NCI-H82 treated with DMSO at 0.1 percent for 48 hours (cell line): ENCODE measurements at regions not wholly inside any gene's neighbourhood (a gene's known extent, or its start where the extent isn't known, plus 50 kb on each side); places are given as distances from the start of the nearest gene placed in this dataset.
A peak's percentile ranks its signal among the peaks of the same experiment; 100 is the strongest.

Source experiments
- DNase-seq: peaks from one replicate; lab custom pipeline; 2025; ENCODE audit not compliant: unreplicated experiment; lab: John Stamatoyannopoulos, UW

DNA sequence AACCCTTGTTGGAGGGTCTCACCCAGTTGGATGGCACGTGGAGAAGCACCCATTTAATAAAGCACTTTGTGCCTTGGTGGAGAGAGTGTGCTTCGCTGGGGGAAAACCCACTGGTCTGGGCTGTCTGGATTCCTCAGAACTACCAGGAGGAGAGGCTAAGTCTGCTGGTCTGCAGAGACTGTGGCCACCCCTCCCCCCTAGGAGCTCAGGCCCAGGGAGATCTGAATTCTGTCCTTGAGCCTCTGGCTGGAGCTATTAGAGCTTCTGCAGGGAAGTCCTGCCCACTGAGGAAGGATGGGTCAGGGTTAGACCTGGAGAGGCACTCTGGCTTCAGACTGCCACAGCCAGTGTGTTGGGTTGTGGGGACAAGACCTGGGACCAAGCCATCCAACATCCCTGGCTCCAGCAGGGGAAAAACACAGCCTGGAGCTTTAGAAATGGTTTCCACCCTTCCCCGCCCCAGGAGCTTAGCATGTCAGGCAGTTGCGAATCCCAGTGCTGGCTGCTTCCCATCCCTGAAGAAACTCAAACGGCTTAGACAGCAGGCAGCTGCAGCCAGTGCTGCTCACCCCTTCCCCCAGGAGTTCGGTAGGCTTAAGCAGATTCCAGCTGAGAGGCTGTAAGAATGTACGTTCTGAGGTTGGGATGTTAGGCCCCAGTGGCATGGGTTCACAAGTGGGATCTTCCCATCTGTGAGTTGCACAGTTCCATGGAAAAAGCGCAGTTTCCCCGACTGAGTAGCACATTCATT, 288.3 kb downstream of the TGFB2 start:
- peak; percentile 5 for DNase-seq

DNA sequence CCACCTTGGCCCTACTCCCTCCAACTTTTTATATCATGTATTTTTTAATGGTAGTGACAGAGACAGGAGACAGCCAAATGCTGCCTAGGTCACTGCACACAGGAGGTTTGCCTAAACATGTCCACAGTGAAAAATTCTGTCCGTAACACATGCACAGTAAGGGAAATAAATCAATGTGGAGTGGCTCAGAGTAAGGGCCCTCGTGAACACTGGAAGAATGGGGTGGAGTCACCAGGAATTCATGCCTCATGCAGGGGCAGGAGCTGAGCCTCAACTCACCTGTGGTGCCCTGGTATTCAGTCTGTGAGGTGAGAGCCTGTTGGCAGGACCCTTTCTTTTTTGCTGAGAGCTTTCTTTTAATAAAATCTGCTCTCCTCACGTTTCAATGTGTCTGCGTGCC, 289.1 kb downstream of the TGFB2 start:
- DNase-seq, result no peak

DNA sequence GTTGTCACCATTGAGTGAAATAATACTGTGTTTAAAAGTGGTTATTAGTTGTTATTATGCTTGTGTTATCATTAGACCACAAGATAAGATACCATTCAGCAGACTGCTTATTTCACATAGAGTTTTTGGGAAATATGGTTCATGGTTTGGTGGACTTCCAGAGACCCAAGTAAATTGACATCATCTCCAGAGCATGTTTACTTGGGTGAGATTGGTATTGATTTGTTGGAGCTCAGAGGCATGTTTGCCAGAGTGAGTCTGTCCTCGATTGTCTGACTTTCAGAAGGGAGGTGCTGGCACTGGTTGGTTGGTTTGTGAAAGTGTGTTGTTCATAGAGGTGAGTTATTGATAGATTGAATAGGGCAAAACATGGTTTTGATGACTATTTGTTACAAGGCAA, 291.4 kb downstream of the TGFB2 start:
- no peak for DNase-seq

DNA sequence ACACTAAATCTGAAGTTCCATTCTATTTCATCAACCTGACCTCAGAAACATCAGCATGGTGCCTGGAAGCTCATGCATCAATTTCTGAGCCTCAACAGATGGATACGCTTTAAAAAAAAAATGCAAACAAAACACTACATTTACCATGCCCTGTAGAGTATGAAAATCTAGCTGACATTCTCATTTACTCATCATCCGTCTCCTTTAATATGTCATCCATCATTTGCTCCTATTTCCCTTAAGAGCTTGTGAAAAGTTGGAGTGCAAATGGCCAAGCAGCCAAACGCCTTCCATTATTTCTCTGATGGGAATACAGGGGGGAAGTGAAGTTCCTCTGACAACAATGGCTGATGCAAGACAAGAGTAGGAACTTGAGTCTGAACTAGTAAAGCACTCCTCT, 295.0 kb downstream of the TGFB2 start:
- no peak for DNase-seq

DNA sequence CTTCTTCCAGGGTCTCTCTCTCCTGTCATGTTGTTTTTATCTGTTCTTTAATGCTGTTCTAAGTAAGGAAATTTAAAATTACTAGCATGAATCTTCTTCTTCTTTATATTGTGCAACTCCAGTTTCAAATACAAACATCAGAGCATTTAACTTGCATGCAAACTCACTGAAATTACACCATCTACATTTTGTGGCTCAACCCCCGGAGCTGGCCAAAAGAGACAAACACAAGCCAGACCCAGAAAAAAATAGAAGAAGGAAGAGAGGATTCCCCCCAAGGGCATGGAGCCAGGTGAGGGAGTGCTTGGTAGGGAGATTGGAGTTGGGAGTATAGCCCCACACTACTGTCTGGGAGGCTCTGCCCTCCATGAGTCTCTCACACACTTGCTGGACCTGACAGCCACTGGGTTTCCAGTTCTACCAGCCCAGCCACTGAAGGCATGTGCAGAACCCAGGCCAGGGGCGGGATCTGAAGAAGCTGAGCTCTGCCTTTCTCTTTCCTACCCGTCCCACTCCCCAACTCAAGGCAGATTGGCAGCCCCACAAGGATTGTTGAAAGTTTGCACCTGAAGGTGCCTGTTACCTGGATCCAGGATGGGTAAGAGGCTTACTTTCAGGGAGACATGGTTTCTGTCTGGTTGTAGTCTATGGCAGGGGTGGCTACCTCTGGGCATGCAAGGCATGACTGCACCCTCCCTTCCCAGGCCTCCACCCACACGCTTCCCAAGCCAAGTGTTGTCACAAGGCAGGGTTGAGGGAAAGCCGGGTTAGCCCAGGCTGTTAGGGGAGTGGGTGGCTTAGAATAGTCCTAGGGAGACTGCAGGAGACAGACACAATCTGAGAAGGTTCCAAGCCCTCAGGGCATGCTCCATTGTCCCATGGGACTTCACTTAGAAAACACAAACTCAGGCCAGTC, 297.2 kb downstream of the TGFB2 start:
- DNase-seq, result no peak

DNA sequence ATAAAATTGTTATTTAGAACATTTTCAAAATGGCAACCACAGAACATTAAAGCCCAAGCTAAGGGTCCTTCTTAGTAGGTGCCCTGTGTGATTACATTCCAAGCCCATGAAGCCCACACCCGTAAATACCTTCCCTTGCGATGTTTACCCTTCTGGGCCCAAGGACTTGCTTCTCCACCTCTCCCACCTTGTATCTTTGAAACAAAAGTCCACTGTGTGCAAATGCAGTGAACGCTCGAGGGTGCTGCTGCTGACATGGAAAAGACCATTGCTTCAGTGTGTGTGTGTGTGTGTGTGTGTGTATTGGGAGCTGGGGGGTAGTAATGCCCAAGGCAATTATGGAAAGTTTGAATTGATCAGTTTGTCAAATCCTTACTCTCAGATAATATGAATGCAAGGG, 298.1 kb downstream of the TGFB2 start:
- DNase-seq, result no peak

DNA sequence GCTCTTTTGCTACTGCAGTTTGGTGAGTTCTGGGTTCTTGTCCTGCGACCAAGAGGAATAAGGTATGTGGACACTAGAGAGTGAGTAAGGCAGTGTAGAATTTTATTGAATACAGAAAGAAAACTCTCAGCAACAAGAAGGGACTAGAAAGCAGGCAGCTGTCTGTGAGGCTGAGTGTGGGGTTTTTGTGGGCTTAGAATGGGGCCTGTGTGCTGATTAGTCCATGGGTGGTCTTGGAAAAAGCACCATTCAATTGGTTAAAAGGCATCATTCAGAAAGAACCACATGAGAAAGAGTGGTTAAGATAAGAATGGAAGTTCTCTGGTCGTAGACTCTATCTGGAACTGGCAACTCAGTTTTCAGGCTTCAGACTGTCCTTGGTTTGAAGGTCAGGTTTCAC, 298.8 kb downstream of the TGFB2 start:
- no peak for DNase-seq

DNA sequence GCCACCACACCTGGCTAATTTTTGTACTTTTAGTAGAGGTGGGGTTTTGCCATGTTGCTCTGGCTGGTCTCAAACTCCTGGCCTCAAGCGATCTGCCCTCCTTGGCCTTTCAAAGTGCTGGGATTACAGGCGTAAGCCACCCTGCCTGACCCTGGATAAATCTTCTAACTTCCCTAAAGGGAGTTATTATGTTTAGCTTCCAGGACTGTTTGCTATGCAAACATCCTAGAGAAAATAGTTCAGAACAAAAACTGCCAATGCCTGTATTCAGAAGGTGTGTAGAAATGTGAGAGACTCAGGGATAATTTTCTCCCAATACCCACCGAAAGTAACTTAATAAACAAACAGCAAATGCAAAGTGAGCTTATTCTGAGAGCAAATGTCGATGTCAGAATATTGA, 301.2 kb downstream of the TGFB2 start:
- no peak for DNase-seq

DNA sequence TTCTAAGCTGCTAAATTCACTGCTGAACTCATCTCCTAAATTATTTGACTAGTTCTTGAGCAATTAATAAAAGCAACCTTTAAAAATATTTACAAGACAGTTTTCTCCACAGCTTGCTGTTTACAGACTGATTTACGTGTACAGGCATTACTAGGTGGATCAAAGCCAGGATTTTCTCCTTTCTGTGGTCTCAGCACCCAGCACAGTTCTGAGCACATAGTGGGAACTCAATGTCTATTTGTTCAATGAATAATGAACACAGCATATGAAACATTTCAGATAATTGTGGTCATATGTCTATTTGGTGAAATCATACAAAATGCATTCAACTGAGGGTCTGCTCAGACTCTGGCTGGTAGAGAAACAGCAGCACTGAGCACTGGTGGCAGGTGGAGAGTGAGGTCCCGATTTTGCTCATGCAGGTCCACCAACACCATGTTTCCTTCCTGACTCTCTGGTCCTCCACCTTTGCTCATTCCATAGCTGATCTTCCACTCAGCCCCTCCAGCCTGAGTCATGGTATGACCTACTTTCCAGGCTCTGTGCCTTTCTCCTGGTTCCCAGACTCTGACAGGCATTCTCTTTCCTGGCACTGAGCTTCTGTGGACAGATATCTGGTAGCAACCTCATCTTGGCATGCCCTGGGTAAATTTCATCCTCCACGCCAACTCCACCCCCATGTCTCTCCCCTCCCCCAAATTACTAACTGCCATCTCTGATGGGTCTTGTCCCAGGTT, 311.3 kb downstream of the TGFB2 start:
- no peak for DNase-seq

DNA sequence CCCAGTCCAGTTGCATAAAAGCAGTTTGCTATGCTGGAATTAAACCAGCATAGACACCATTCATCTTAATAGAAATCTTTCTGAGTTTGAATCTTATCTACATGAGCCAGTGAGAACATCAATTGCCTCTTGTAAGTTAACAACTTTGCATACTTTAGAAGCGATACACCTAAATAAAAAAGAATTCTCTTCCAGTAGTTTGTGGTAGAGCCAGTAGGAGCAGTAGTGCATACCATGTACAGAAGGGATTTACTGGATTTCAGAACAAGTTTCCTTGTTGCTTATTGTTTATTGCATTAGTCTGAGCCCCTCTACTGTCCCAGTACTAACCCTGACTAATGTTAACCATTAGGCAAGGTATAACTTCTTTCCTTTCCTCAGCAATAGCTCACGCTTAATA, 313.1 kb downstream of the TGFB2 start:
- no peak for DNase-seq

DNA sequence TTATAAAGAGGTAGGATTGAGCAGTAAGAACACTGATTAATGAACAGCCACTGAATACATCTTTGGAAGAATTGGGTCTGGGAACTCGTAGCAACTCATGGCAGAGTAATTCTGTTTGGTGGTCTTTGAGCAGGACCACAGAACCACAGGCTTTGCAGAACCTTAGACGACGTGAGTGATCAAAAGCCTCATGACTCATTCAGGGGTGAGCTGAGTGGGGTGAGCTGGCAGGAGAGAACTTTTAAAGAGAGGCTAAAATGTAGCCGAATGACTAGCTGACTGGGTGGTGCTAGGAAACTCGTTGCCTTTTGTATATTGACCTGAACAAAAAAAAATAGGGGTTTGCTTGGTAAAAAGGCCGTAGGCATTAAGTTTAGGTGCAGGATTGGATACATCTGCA, 313.8 kb downstream of the TGFB2 start:
- DNase-seq, result no peak

DNA sequence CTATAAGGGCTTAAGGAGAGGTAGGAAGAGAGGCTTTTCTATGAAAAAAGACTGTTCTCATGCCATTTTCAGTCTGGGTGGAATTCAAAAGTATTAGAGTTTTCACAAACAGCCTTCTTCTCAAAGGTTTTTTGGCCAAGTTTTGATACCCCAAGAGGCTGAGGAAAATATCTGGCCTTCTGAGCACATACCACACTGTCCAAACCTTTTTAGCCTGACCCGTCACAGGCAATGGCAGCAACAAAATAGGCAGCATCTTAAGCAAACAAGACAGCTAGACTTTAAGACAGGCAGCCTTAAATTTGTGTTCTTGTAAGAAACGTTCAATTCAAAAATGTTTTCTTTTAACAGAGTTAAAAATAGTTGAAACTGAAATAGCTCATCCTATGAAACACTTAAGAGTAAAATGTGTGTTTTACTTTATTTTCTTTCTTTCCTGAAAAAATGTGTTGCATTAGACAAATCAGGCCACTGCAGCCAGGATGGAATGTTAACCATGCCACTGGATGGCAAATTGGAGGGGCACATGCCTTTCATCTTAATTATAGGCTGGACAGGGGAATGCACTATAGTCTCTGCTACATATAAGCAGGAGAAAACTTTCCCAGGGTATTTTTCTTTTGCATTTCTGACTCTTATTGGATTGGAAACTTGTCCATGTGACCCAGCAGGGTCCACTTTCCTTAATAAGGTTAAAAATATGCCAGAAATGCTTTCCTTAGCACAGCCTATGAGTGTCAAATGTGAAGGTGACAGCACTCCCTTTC, 315.0 kb downstream of the TGFB2 start:
- DNase-seq, result no peak

DNA sequence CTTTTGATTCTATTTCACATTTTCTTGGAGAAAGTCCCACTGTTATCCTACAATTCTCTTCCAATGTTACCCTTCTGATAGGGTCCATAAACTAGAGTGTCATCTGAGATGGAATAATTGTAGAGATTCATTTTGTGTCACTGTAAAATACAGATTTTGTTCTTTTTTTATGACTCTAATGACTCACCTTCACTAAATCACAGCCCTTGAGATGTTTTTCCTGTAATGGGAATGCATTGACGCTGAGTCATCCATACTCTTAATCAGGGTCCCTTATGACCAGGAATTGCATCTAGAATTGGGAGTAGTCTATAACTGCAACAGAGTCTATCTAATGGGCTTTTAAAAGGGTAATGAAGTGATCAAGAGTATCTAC, 315.5 kb downstream of the TGFB2 start:
- DNase-seq, result no peak

DNA sequence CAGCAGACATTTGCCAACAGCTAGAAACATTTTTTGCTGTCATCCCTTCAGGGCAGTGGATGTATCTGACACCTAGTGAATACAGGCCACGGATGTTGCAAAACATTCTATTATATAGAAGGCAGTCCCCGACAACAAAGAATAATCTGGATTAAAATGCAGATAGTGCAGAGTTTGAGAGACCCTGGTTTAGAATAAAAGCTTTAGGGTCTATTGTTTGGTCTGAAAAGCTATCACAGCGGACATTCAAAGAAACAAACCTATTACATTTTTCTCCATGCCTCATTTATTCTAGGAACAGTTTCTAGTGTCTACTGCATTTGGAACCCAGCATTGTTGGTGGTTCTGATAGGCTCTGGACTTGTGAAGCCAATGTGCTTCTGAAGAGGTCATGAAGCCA, 316.3 kb downstream of the TGFB2 start:
- no peak for DNase-seq

DNA sequence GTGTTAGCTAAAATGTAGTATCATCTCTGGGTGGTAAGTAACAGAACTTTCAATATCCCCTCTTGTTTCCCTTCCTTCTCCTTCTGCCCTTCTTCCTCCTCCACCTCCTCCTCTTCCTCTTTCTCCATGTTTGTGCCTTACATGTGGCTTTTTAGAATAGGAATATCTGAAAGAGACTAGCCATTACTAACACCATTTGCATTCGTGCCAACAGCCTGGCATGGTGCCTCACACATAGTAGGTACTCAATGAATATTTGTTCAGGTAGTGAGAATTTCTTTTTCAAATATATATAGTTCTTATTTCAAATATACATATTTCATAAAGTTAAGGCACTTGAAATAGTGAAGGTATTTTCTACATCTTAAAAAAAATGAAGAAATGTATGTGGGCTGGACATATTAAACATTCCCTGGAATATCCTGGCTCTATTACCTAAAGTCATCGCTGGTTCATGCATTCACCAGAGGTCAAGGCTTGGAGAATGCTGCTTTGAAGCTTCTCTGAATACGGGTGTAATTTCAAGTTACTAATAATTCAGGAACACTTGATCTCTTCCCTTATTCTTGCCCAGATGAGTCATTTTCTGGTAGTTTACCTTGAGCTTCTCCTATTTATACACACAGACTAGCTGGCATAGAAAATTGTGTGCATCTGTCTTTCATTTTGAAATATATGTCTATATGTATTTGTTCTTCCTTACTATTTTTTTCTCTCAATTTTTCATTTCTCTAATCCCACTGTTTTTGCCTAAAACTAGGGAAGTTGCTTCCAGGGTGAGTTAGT, 319.4 kb downstream of the TGFB2 start:
- DNase-seq, result no peak

DNA sequence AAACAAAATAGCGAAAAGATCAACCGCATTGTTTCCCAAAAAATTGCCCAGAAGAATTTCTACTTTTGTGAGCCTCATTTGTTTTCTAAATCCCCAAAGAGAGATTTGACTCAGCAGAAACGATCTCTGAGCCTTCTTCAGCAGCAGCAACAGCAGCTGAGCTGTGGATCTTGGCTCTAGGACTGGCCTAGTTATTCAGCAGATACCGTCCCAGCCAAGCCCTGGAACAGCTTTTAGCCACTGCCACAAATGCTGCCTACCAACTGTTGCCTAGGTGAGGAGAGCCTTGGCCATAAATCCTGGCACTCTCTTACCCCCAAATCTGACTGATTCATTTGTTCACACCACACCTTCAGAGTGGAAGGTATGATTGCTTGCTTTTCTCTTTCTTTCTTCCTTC, 320.1 kb downstream of the TGFB2 start:
- no peak for DNase-seq

DNA sequence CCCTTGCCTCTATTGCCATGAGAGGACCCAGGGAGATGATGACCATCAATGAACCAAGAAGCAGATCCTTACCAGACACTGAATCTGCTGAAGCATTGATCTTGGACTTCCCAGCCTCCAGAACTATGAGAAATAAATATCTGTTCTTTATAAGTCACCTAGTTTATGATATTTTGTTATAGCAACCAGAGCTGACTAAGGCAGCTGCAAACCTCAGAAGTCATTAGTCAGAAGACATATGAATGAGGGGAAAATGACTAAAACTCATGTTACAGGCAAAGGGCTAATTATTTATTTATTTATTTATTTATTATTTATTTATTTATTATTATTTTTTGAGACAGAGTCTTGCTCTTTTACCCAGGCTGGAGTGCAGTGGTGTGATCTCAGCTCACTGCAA, 321.1 kb downstream of the TGFB2 start:
- DNase-seq, result no peak

DNA sequence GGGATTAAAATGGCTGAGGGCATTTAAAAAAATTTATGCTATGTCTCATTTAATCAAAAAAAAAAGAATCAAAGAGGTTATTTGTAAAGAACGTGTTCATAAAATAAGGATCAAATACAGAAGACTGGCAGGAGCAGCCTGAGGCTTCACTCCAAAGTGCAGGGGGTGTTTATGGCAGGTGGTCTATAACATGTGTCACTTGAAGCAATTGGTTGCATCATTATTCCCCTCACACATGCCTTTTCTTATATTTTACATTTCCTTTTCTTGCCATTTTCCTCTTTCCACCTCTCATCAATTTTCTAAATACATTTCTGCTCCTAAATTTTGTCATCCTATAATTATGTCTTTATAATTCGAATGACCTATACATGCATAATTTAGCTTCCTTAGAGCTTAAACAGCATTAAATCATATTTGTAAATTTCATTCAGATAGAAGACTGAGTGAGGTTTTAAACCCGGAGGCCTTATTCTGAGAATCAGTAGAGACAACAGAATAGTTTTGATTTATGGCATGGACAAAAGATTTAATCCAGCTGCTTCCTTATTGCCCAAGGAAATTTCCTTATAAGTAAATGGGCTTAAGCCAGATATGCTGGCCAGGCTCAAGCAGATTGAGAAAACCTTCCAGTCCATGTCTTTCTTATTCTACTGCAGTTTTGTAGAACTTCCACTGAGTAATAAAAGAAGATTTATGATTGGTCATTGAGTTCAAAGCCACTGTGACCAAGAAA, 322.8 kb downstream of the TGFB2 start:
- DNase-seq, result no peak

DNA sequence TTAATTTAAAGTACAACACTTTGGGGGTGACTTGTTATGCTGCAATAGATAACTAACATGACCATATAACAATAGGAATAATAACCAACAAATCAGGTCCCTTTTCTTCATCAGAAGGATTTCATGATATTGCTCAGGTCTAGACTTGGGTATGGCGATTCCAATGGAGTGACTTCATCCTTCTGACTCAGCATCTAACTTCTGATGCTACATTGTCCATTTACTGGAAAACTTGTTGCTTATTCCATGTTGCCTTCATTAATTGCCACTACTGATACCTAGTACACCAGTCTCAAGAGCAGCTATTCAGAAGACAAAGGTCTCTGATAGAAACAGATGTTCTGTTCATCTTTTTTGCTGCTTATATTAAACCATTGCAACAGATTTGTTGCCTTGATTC, 324.3 kb downstream of the TGFB2 start:
- DNase-seq, result no peak

DNA sequence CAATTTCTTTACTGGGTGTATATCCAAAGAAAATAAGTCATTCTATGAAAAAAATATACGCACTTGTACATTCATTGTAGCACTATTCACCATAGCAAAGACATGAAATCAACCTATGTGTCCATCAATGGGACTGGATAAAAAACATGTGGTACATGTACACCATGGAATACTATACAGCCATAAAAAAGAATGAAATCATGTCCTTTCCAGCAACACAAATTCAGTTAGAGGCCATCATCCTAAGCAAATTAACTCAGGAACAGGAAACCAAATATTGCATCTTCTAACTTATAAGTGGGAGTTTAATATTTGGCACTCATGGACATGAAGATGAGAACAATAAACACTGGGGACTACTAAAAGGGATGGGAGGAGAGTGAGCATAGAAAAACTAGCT, 325.7 kb downstream of the TGFB2 start:
- DNase-seq, result no peak
